ENCODE measurements at regions not wholly inside any gene's neighbourhood (a gene's known extent, or its start where the extent isn't known, plus 50 kb on each side); places are given as distances from the start of the nearest gene placed in this dataset.

DNA sequence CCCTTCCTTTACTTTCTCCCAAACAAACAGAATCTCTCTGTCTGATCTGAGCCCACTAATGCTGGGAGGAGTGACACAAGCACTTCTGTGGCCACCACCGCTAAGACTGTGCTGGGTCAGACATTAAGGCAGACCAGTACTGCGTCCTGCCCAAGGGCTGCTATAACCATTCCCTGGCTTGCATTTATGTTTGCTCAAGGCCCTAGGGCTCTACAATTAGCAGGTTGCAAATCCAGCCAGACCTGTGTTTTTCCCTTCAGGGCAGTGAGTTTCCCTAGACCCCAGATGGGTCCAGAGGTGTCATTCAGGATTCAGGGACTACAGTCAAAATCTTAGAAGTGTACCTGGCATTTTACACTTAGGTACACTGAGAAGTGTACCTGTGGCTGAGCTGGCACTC, 89.7 kb downstream of the SPANXN4 start:
- in situ Hi-C loops (cut with MboI; ENCODE audit: low sequenced_read_pairs, unreplicated experiment), result no loop called here
- TF ChIP-seq, protein P1, sequence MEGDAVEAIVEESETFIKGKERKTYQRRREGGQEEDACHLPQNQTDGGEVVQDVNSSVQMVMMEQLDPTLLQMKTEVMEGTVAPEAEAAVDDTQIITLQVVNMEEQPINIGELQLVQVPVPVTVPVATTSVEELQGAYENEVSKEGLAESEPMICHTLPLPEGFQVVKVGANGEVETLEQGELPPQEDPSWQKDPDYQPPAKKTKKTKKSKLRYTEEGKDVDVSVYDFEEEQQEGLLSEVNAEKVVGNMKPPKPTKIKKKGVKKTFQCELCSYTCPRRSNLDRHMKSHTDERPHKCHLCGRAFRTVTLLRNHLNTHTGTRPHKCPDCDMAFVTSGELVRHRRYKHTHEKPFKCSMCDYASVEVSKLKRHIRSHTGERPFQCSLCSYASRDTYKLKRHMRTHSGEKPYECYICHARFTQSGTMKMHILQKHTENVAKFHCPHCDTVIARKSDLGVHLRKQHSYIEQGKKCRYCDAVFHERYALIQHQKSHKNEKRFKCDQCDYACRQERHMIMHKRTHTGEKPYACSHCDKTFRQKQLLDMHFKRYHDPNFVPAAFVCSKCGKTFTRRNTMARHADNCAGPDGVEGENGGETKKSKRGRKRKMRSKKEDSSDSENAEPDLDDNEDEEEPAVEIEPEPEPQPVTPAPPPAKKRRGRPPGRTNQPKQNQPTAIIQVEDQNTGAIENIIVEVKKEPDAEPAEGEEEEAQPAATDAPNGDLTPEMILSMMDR (IDR thresholded peaks at IDR 0.05; ENCODE audit: borderline replicate concordance, control extremely low read depth, extremely low read depth, insufficient read depth, missing control alignments), result no peak
- no peak for DNase-seq (ENCODE audit: low spot score)

DNA sequence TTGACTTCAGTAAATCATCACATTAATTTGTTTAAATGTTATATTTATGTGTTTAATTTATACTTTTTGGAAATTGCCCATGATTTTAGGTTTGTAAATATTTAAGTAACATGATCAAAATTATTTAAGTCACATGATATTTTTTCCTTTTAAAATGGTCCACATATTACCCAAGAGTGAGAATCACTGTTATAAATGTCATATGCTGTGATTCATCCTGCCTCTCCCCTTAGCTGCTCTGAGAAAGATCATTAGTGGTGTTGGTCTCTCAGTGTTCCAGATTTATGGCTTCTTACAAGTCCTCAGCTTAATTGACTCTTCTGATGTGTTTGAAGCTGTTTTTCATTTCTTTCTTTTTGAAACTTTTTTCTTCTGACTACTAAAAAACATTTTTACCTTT, 70.1 kb downstream of the SPANXN4 start:
- in situ Hi-C loops (cut with MboI; ENCODE audit: low sequenced_read_pairs, unreplicated experiment), result no loop called here
- no peak for DNase-seq (ENCODE audit: low spot score)
- TF ChIP-seq, protein P1 (IDR thresholded peaks at IDR 0.05; ENCODE audit: borderline replicate concordance, control extremely low read depth, extremely low read depth, insufficient read depth, missing control alignments), result no peak

DNA sequence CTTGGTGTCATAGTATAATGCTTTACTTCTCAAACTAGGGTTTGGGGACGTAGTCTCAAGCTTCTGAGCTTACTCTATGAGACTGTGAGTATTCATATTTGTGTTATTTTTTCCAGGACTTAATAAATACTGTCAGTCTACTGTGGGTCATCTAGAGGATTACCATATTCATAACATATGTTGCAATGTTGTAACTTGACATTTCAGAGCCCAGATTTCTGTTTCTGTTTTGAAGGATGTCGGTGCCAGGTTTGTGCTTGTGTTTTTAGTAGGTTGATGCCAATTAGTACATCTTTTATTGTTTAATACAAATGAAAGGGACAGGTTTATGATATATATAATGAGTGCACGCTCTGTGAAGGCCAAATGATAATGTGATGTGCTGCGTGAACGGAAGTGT, 69.6 kb downstream of the SPANXN4 start:
- in situ Hi-C loops (cut with MboI; ENCODE audit: low sequenced_read_pairs, unreplicated experiment), result no loop called here

DNA sequence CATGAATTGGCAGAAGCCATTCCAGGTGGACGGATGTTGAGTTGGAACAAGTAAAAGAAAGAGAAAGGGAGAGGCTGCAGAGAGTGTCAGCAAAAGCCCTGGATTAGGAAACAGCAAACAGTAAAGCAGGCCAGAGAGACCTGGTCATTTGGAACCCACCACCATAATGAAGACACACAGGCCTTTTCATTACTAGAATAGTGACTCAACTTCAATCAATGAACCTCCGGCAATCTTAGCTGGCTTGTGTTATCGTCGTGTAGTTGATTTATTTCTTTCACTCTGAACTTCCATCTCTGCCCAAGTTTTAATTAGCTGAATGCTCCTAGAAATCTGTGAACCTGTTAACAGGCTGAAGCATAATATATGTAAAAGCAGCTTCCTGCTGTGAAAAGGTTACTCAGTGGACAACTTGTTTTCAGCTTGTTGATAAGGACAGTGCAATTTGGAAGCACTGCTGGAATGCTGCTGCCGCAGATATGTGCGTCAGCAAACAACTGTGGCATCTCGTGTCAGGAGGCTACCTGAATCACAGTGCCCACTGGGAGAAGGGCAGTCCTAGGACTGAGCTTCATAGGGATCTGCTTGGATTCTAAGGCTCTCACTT, 68.8 kb downstream of the SPANXN4 start:
- in situ Hi-C loops (cut with MboI; ENCODE audit: low sequenced_read_pairs, unreplicated experiment), result no loop called here
- no peak for DNase-seq (ENCODE audit: low spot score)
- TF ChIP-seq, protein P1 (IDR thresholded peaks at IDR 0.05; ENCODE audit: borderline replicate concordance, control extremely low read depth, extremely low read depth, insufficient read depth, missing control alignments), result no peak

More for the DNA sequence above, 69.6 kb downstream of the SPANXN4 start:
- TF ChIP-seq, protein P1 (IDR thresholded peaks at IDR 0.05; ENCODE audit: borderline replicate concordance, control extremely low read depth, extremely low read depth, insufficient read depth, missing control alignments), result no peak
- no peak for DNase-seq (ENCODE audit: low spot score)
